HG02885 (cell line): ENCODE measurements at regions not wholly inside any gene's neighbourhood (a gene's known extent, or its start where the extent isn't known, plus 50 kb on each side); places are given as distances from the start of the nearest gene placed in this dataset.
"Not testable (repeated sequence)": the region's sequence is repeated elsewhere in the genome, so short reads cannot be mapped to it uniquely, and the experiment has no call there.

Experiments used
- ATAC-seq: cut with Tn5 transposase; IDR thresholded peaks from one replicate; pipeline ENCODE4 v1.9.1; 2021; ENCODE audit warnings: mild to moderate bottlenecking; ENCODE audit not compliant: unreplicated experiment, poor library complexity

GRCh38 chr11:60592601-60593000 lies 77.4 kb downstream of the MS4A13 start:
- no peak for ATAC-seq

- no peak for ATAC-seq
These were observed 79.9 kb downstream of the MS4A13 start for GRCh38 chr11:60594998-60595642.

GRCh38 chr11:60607483-60607882 lies 91.9 kb upstream of the MS4A8 start:
- ATAC-seq = no peak

- ATAC-seq = no peak
These were observed 89.8 kb upstream of the MS4A8 start for GRCh38 chr11:60609632-60610031.

GRCh38 chr11:60610702-60611101 lies 88.7 kb upstream of the MS4A8 start:
- no peak for ATAC-seq

- no peak for ATAC-seq
These were observed 83.9 kb upstream of the MS4A8 start for GRCh38 chr11:60615497-60615896.

GRCh38 chr11:60621940-60622339 lies 77.5 kb upstream of the MS4A8 start:
- not testable (repeated sequence) for ATAC-seq

GRCh38 chr11:60622776-60623175 lies 76.6 kb upstream of the MS4A8 start:
- not testable (repeated sequence) for ATAC-seq

GRCh38 chr11:60625262-60625661 lies 74.2 kb upstream of the MS4A8 start:
- ATAC-seq = no peak

- ATAC-seq = no peak
These were observed 70.0 kb upstream of the MS4A8 start for GRCh38 chr11:60629399-60629798.

GRCh38 chr11:60631944-60632343 lies 67.5 kb upstream of the MS4A8 start:
- no peak for ATAC-seq

- ATAC-seq = peak; percentile 73
These were observed 65.8 kb upstream of the MS4A8 start for GRCh38 chr11:60633645-60634044.

- ATAC-seq = peak; percentile 61
These were observed 65.3 kb upstream of the MS4A8 start for GRCh38 chr11:60634126-60634525.

GRCh38 chr11:60641940-60642339 lies 57.5 kb upstream of the MS4A8 start:
- ATAC-seq = no peak

- no peak for ATAC-seq
These were observed 52.3 kb upstream of the MS4A8 start for GRCh38 chr11:60647087-60647486.
